Heart left ventricle (tissue), 16 donors: ENCODE measurements at regions not wholly inside any gene's neighbourhood (a gene's known extent, or its start where the extent isn't known, plus 50 kb on each side); places are given as distances from the start of the nearest gene placed in this dataset.

Experiments
- ATAC-seq, 4 donors: fragments of 200-7000 bp; cut with Tn5 transposase; one replicate each; pipeline ENCODE4 v1.9.1; 2020 to 2022; ENCODE audit warnings: moderate library complexity in 4 of 4, mild to moderate bottlenecking in 3 of 4, moderate number of reproducible peaks in 1 of 4
- DNase-seq, 5 donors: peaks; one replicate each; pipeline ENCODE4 v3.0.0-alpha.2; 2020
- H3K27ac ChIP-seq, 12 donors: fragments of 200-600 bp; sonication (generic) in 4 of 12; one replicate each; pipeline versions ENCODE4 v1.5.0 to v1.8.0; 2016 to 2022; ENCODE audit warnings: mild to moderate bottlenecking in 2 of 12
- H3K27me3 ChIP-seq, 9 donors: fragments of 200-600 bp; sonication (generic) in 2 of 9; one replicate each; pipeline versions ENCODE4 v1.5.1 to v1.8.0; 2016 to 2022; ENCODE audit warnings: mild to moderate bottlenecking in 3 of 9
- H3K36me3 ChIP-seq, 9 donors: fragments of 200-600 bp; sonication (generic) in 2 of 9; one replicate each; pipeline versions ENCODE4 v1.5.0 to v1.8.0; 2018 to 2022; ENCODE audit warnings: mild to moderate bottlenecking in 2 of 9
- H3K4me1 ChIP-seq, 12 donors: fragments of 200-600 bp; sonication (generic) in 4 of 12; one replicate each; pipeline versions ENCODE4 v1.5.0 to v1.8.0; 2016 to 2022; ENCODE audit warnings: mild to moderate bottlenecking in 3 of 12
- H3K4me3 ChIP-seq, 12 donors: fragments of 200-600 bp; sonication (generic) in 4 of 12; one replicate each; pipeline versions ENCODE4 v1.5.0 to v1.8.0; 2017 to 2022; ENCODE audit warnings: mild to moderate bottlenecking in 9 of 12, moderate library complexity in 4 of 12
- H3K9me3 ChIP-seq, 12 donors: fragments of 200-600 bp; sonication (generic) in 4 of 12; one replicate each; pipeline versions ENCODE4 v1.5.0 to v1.8.0; 2016 to 2022; ENCODE audit warnings: mild to moderate bottlenecking in 1 of 12
- CTCF ChIP-seq, 12 donors: fragments of 200-600 bp; sonication (generic) in 4 of 12; IDR thresholded peaks; one replicate each; pipeline versions ENCODE4 v1.5.0 to v1.8.0; 2018 to 2022; ENCODE audit warnings: antibody characterized with exemption in 12 of 12, mild to moderate bottlenecking in 5 of 12
- POLR2A ChIP-seq, 2 donors: fragments of 450-650 bp; IDR thresholded peaks; one replicate each; pipeline ENCODE4 v1.6.1; 2017; ENCODE audit warnings: antibody characterized with exemption in 2 of 2, mild to moderate bottlenecking in 2 of 2, moderate library complexity in 2 of 2
- WGBS, 4 donors: extraction: QIAGEN DNeasy Blood & Tissue Kit in 2 of 4; methylation state at CpG; one replicate each; pipeline versions ENCODE4 v1.1.5 to v1.1.7; 2013 to 2018; 5-methylcytosine and 5-hydroxymethylcytosine counted together
- intact Hi-C, 10 donors: fragments of 100-400 bp; cut with DNase I; formaldehyde crosslinking; loops; one replicate each; pipeline versions ENCODE4 v1.11.1 to v1.14.2; 2022
- donor health status: ischemic (EF 13 %, LVEDD 7.1; RV severe dilation, severe dysfunction).
- donor health status: healthy with polysubstance abuse.
- donor health status: DM: no; HTN: yes; CAD: no.
- donor health status: DM: no; HTN: no; CAD: no.
- donor health status: ischemic (EF 25% LVEDD 6.9; RV normal size, moderate dysfunction).
- donor health status: ischemic (EF 25% LVEDD 5.7; RV mildly dilated, moderate dysfunction).
- donor health status: healthy.
- donor health status: DM: yes; HTN: yes; CAD: no.
- donor health status: ischemic (EF 35%, LVEDD 5.7; RV mildly dilated, moderate dysfunction).
- donor health status: nonischemic (EF 11% LVEDD 7.7; RV severe dilation, severe dysfunction).
- donor health status: DM: yes; HTN: yes; CAD: no.
- donor health status: PGD.
- donor health status: ischemic (EF 29% LVEDD 5.4; RV normal size, mild dysfunction).
- donor health status: nonischemic (EF 23%, LVEDD 6.1; RV moderate dilation, normal function).

- DNase-seq (no peak), ATAC-seq (no peak)
- H3K9me3 ChIP-seq = no peaks in the 10 kb centered on the region
- no peak overlapping the region for H3K4me3 ChIP-seq
- no peaks in the 10 kb centered on the region for H3K36me3 ChIP-seq
- no peaks in the 10 kb centered on the region for H3K27me3 ChIP-seq
- intact Hi-C loops = no loop called here
- 82 to 89% (median 87%) methylated on average over 6 of the region's 6 CpGs for WGBS, 4 donors
- H3K27ac ChIP-seq = no peak overlapping the region
- TF ChIP-seq POLR2A (IDR thresholded peaks at IDR 0.05) (no peak), CTCF (IDR thresholded peaks at IDR 0.05) (no peak)
- H3K4me1 ChIP-seq = peaks cover 0 to 9% (median 0%) of the 10 kb centered on the region in 12 donors
Observed at GRCh38 chr7:25358926-25359325, 130.6 kb upstream of the NPVF start.

- TF ChIP-seq CTCF (IDR thresholded peaks at IDR 0.05) = no peak
- TF ChIP-seq POLR2A (IDR thresholded peaks at IDR 0.05) = no peak
- H3K9me3 ChIP-seq = no peaks in the 10 kb centered on the region
- H3K4me1 ChIP-seq = peaks cover 0 to 9% (median 0%) of the 10 kb centered on the region in 12 donors
- DNase-seq (no peak), ATAC-seq (no peak)
- no peaks in the 10 kb centered on the region for H3K36me3 ChIP-seq
- WGBS, 4 donors = 45 to 59% (median 50%) methylated on average over 9 of the region's 9 CpGs
- intact Hi-C loops = no loop called here
- H3K27me3 ChIP-seq = no peaks in the 10 kb centered on the region
- H3K27ac ChIP-seq = no peak overlapping the region
- no peak overlapping the region for H3K4me3 ChIP-seq
Observed at GRCh38 chr7:25359471-25360059, 131.3 kb upstream of the NPVF start.

- Histone ChIP-seq H3K4me1 (peaks cover 0 to 9% (median 0%) of the 10 kb centered on the region in 12 donors), H3K9me3 (no peaks in the 10 kb centered on the region), H3K36me3 (no peaks in the 10 kb centered on the region), H3K4me3 (no peak overlapping the region), H3K27ac (no peak overlapping the region), H3K27me3 (no peaks in the 10 kb centered on the region)
- ATAC-seq (no peak), DNase-seq (no peak)
- TF ChIP-seq POLR2A (IDR thresholded peaks at IDR 0.05) (no peak), CTCF (IDR thresholded peaks at IDR 0.05) (no peak)
- intact Hi-C loops = no loop called here
- 69 to 80% (median 74%) methylated on average over 2 of the region's 2 CpGs for WGBS, 4 donors
Observed at GRCh38 chr7:25360451-25360850, 132.2 kb upstream of the NPVF start.

DNA sequence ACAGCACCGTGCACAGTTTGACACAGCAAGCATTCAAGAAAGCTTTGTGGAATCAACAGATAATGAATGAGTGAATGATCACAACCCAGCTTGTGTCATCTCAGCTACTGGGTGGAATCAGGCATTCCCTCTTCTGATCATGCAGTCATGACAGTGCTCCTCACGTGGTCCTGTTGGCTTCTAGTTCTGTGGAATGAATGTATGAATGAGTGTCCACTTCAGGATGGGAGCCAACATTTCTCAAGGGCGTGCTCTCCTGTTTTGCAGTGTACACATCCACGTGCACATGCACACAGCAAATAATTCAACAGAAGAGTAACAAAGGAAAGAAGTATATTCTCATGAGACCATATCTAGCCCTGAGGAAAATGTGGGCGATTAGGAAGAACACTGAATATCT is 133.1 kb upstream of the NPVF start:
- intact Hi-C loops = no loop called here
- no peak for DNase-seq
- H3K36me3 ChIP-seq = no peaks in the 10 kb centered on the region
- TF ChIP-seq CTCF (IDR thresholded peaks at IDR 0.05) = no peak
- no peak for TF ChIP-seq POLR2A (IDR thresholded peaks at IDR 0.05)
- H3K27me3 ChIP-seq = no peaks in the 10 kb centered on the region
- peaks cover 0 to 9% (median 0%) of the 10 kb centered on the region in 12 donors for H3K4me1 ChIP-seq
- H3K9me3 ChIP-seq = no peaks in the 10 kb centered on the region
- ATAC-seq = no peak
- WGBS, 4 donors = 83 to 88% (median 85%) methylated on average over 5 of the region's 5 CpGs
- H3K27ac ChIP-seq = no peak overlapping the region
- no peak overlapping the region for H3K4me3 ChIP-seq
